ENCODE measurements at regions not wholly inside any gene's neighbourhood (a gene's known extent, or its start where the extent isn't known, plus 50 kb on each side); places are given as distances from the start of the nearest gene placed in this dataset.

- TF ChIP-seq CTCF (IDR thresholded peaks at IDR 0.05; ENCODE audit: insufficient read depth, low read depth, low read length, missing control alignments), result no peak
Observed at GRCh38 chr5:133714161-133714915, 102.0 kb upstream of the FSTL4 start.

GRCh38 chr5:133713751-133714150 lies 101.4 kb upstream of the FSTL4 start:
- no peak for TF ChIP-seq CTCF (IDR thresholded peaks at IDR 0.05; ENCODE audit: insufficient read depth, low read depth, low read length, missing control alignments)
- DNase-seq (ENCODE audit: low read depth), result no peak
- H3K4me3 ChIP-seq (ENCODE audit: low read length), result no peak overlapping the region

More at GRCh38 chr5:133714161-133714915, 102.0 kb upstream of the FSTL4 start:
- peak; percentile 13 for DNase-seq (ENCODE audit: low read depth)
- no peak overlapping the region for H3K4me3 ChIP-seq (ENCODE audit: low read length)

- DNase-seq (ENCODE audit: low read depth), result no peak
- TF ChIP-seq CTCF (IDR thresholded peaks at IDR 0.05; ENCODE audit: insufficient read depth, low read depth, low read length, missing control alignments), result no peak
- H3K4me3 ChIP-seq (ENCODE audit: low read length), result no peak overlapping the region
Observed at GRCh38 chr5:133713209-133713608, 100.9 kb upstream of the FSTL4 start.

GRCh38 chr5:133712562-133712961 lies 100.2 kb upstream of the FSTL4 start:
- DNase-seq (ENCODE audit: low read depth), result no peak
- no peak for TF ChIP-seq CTCF (IDR thresholded peaks at IDR 0.05; ENCODE audit: insufficient read depth, low read depth, low read length, missing control alignments)
- no peak overlapping the region for H3K4me3 ChIP-seq (ENCODE audit: low read length)

GRCh38 chr5:133709209-133709725 lies 96.9 kb upstream of the FSTL4 start:
- no peak for TF ChIP-seq CTCF (IDR thresholded peaks at IDR 0.05; ENCODE audit: insufficient read depth, low read depth, low read length, missing control alignments)
- no peak overlapping the region for H3K4me3 ChIP-seq (ENCODE audit: low read length)
- no peak for DNase-seq (ENCODE audit: low read depth)

- no peak for DNase-seq (ENCODE audit: low read depth)
- H3K4me3 ChIP-seq (ENCODE audit: low read length), result no peak overlapping the region
- no peak for TF ChIP-seq CTCF (IDR thresholded peaks at IDR 0.05; ENCODE audit: insufficient read depth, low read depth, low read length, missing control alignments)
Observed at GRCh38 chr5:133708331-133708850, 96.0 kb upstream of the FSTL4 start.
